HepG2 (cell line): ENCODE measurements at regions not wholly inside any gene's neighbourhood (a gene's known extent, or its start where the extent isn't known, plus 50 kb on each side); places are given as distances from the start of the nearest gene placed in this dataset.

Source experiments
- ATAC-seq: fragments of 200-7000 bp; cut with Tn5 transposase; 3 replicates; pipeline ENCODE4 v1.9.1; 2020; ENCODE audit warnings: mild to moderate bottlenecking, moderate library complexity
- BruUV-seq: library from RNA; stranded (reverse); fragments of 400-500 nt; replicated peaks from 2 replicates; lab custom pipeline; 2021; lab: Mats Ljungman, UMichigan
- CTCF ChIA-PET: fragments of 300-600 bp; formaldehyde crosslinking; extraction: SDS; loops from one replicate; lab custom pipeline; 2021; ENCODE audit warnings: low total read pairs, inconsistent platforms, low intra/inter-chr PET ratio; lab: Yijun Ruan, JAX
- POLR2A ChIA-PET: fragments of 350-600 bp; sonication (Branson Sonifier 250); formaldehyde crosslinking; loops from one replicate; lab custom pipeline; 2020; ENCODE audit warnings: antibody characterized with exemption, inconsistent platforms; lab: Yijun Ruan, JAX
- DNase-seq: peaks from one replicate; pipeline ENCODE4 v3.0.0-alpha.2; 2015; ENCODE audit warnings: low spot score
- FAIRE-seq: peaks from 3 replicates; lab custom pipeline; 2011; peaks lifted over from hg19 to GRCh38; lab: Jason Lieb, UNC
- H2AFZ ChIP-seq: one replicate; pipeline ENCODE4 v1.6.1; 2011; ENCODE audit warnings: low read length, inconsistent platforms
- H3K27ac ChIP-seq: fragments of 300-600 bp; 3 replicates; pipeline ENCODE4 v1.8.0; 2011; ENCODE audit warnings: mixed run types, mild to moderate bottlenecking, mixed read lengths, low read length, inconsistent platforms; ENCODE audit not compliant: insufficient read depth; ENCODE audit errors: extremely low read length
- H3K27me3 ChIP-seq, 2 experiments: fragments of 200-600 bp in 1 of 2; 2 replicates in 1 of 2; 3 replicates in 1 of 2; pipeline versions ENCODE4 v1.6.0 to v1.8.0; 2011; ENCODE audit warnings: low read length in 2 of 2, mild to moderate bottlenecking in 2 of 2, moderate library complexity in 2 of 2, inconsistent platforms in 1 of 2; ENCODE audit not compliant: insufficient read depth in 2 of 2, control insufficient read depth in 1 of 2
- H3K36me3 ChIP-seq, 2 experiments: fragments of 200-600 bp in 1 of 2; replicated peaks in 1 of 2; 2 replicates in 1 of 2; 3 replicates in 1 of 2; pipeline versions ENCODE4 v1.5.1 to v1.8.0; 2011; ENCODE audit warnings: low read length in 2 of 2, inconsistent platforms in 1 of 2; ENCODE audit not compliant: insufficient read depth in 2 of 2, control insufficient read depth in 1 of 2
- H3K4me1 ChIP-seq: 2 replicates; pipeline ENCODE4 v1.5.1; 2012; ENCODE audit warnings: low read length, inconsistent platforms; ENCODE audit not compliant: insufficient read depth
- H3K4me2 ChIP-seq: 2 replicates; pipeline ENCODE4 v1.6.0; 2011; ENCODE audit warnings: low read depth, low read length, inconsistent platforms
- H3K4me3 ChIP-seq, 3 experiments: fragments of 200-600 bp in 1 of 3; sonication (generic), shearing (Covaris generic) in 1 of 3; replicated peaks in 1 of 3; 2 replicates each; pipeline ENCODE4 v1.5.1; 2011 to 2016; ENCODE audit warnings: low read length in 3 of 3, inconsistent platforms in 2 of 3, low read depth in 2 of 3, mild to moderate bottlenecking in 2 of 3, control low read depth in 1 of 3, mixed read lengths in 1 of 3; ENCODE audit not compliant: insufficient read depth in 1 of 3
- H3K79me2 ChIP-seq: one replicate; pipeline ENCODE4 v1.6.1; 2011; ENCODE audit warnings: low read length, inconsistent platforms; ENCODE audit not compliant: insufficient read depth
- H3K9ac ChIP-seq: 2 replicates; pipeline ENCODE4 v1.6.0; 2011; ENCODE audit warnings: mild to moderate bottlenecking, low read depth, low read length, inconsistent platforms; ENCODE audit not compliant: insufficient read depth
- H3K9me3 ChIP-seq: 2 replicates; pipeline ENCODE4 v1.5.1; 2012; ENCODE audit warnings: mild to moderate bottlenecking, low read length
- H4K20me1 ChIP-seq: 2 replicates; pipeline ENCODE4 v1.6.0; 2011; ENCODE audit warnings: inconsistent platforms, mild to moderate bottlenecking, low read length, moderate library complexity; ENCODE audit not compliant: insufficient read depth
- CREB1 ChIP-seq, 2 experiments: fragments of 450-650 bp in 1 of 2; IDR thresholded peaks; 2 replicates each; pipeline ENCODE4 v1.6.1; 2016 to 2017; ENCODE audit warnings: control low read depth in 1 of 2, mild to moderate bottlenecking in 1 of 2, missing compliant biosample characterization in 1 of 2, missing genetic modification characterization in 1 of 2
- CREM ChIP-seq, 2 experiments: sonication (generic) in 1 of 2; formaldehyde crosslinking in 1 of 2; IDR thresholded peaks; 2 replicates each; pipeline versions ENCODE4 v1.4.0 to v1.6.1; 2016 to 2020; ENCODE audit warnings: antibody characterized with exemption in 1 of 2, mild to moderate bottlenecking in 1 of 2, missing genetic modification reagents in 1 of 2
- ELF1 ChIP-seq: sonication (generic); formaldehyde crosslinking; IDR thresholded peaks from 2 replicates; pipeline ENCODE4 v1.4.0; 2020; ENCODE audit warnings: missing genetic modification reagents
- GMEB2 ChIP-seq: IDR thresholded peaks from 2 replicates; pipeline ENCODE4 v1.6.1; 2016; ENCODE audit warnings: missing biosample characterization, missing genetic modification reagents, low read depth
- NR0B2 ChIP-seq: sonication (generic); formaldehyde crosslinking; IDR thresholded peaks from 2 replicates; pipeline ENCODE4 v1.4.0; 2020; ENCODE audit warnings: mild to moderate bottlenecking, missing genetic modification reagents
- PRPF4 ChIP-seq: fragments of 200-400 bp; formaldehyde crosslinking; IDR thresholded peaks from 2 replicates; pipeline ENCODE4 v1.6.1; 2016; ENCODE audit warnings: low read length, low read depth; ENCODE audit not compliant: poor library complexity, severe bottlenecking
- SNAI1 ChIP-seq: sonication (generic); formaldehyde crosslinking; IDR thresholded peaks from 2 replicates; pipeline ENCODE4 v1.5.0; 2020; ENCODE audit warnings: mild to moderate bottlenecking, missing genetic modification reagents, borderline replicate concordance
- TAF15 ChIP-seq: fragments of 200-400 bp; formaldehyde crosslinking; IDR thresholded peaks from one replicate; pipeline ENCODE4 v1.6.1; 2018; ENCODE audit warnings: mild to moderate bottlenecking, low read depth, low read length; ENCODE audit not compliant: poor library complexity, severe bottlenecking
- TRAFD1 ChIP-seq: sonication (generic); formaldehyde crosslinking; IDR thresholded peaks from 2 replicates; pipeline ENCODE4 v1.5.1; 2020; ENCODE audit warnings: missing genetic modification reagents, mild to moderate bottlenecking, borderline replicate concordance
- ZNF326 ChIP-seq: sonication (generic); formaldehyde crosslinking; IDR thresholded peaks from 2 replicates; pipeline ENCODE4 v1.4.0; 2020; ENCODE audit warnings: missing genetic modification reagents, borderline replicate concordance
- ZNF468 ChIP-seq: sonication (generic); formaldehyde crosslinking; IDR thresholded peaks from 2 replicates; pipeline ENCODE4 v1.8.0; 2022; ENCODE audit warnings: mild to moderate bottlenecking, moderate library complexity, missing genetic modification reagents
- ZNF790 ChIP-seq: sonication (generic); formaldehyde crosslinking; IDR thresholded peaks from 2 replicates; pipeline ENCODE4 v1.8.0; 2022; ENCODE audit warnings: missing genetic modification reagents, mild to moderate bottlenecking, borderline replicate concordance
- ZSCAN20 ChIP-seq: sonication (generic); formaldehyde crosslinking; IDR thresholded peaks from 2 replicates; pipeline ENCODE4 v1.4.0; 2020; ENCODE audit warnings: missing genetic modification reagents, mild to moderate bottlenecking, borderline replicate concordance
- WGBS: methylation state at CpG from one replicate; pipeline ENCODE4 v1.1.6; 2017; ENCODE audit warnings: low lambda C conversion rate; 5-methylcytosine and 5-hydroxymethylcytosine counted together
- in situ Hi-C: cut with HindIII; loops from 2 replicates; pipeline ENCODE4 v1.10.0; 2017; ENCODE audit warnings: low pct_unique_long_range_greater_than_20kb; ENCODE audit not compliant: extremely low pct_ligation_motif_present
- intact Hi-C: fragments of 100-400 bp; cut with micrococcal nuclease; formaldehyde crosslinking; loops from one replicate; pipeline ENCODE4 v1.10.0; 2022; ENCODE audit not compliant: unreplicated experiment
- TF ChIP-seq, protein P1 (sequence below): sonication (generic); formaldehyde crosslinking; IDR thresholded peaks from 2 replicates; pipeline ENCODE4 v1.5.0; 2020; ENCODE audit warnings: missing genetic modification reagents

DNA sequence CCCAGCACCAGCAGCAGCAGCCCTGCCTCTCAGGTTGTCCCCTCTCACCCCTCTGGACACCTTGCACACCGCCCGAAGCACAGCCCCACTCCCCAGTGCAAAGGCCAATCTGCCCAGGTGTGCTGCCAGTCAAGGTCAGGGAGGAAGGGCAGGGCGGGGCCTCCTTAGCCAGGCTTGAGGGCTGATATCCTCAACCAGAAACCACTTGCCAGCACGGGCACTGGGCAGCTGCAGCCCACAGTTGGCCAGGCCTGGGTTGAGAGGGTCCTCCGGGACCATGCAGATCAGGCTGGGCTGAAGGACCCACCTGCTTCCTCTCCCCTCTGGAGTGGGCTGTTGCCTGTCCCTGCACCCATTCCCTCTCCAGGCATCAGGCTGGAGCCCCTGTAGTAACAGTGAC, 588.3 kb downstream of the NPHP4 start:
- Histone ChIP-seq H3K9me3 (peaks cover 7% of the 10 kb centered on the region; the same call in 1 of the 2 replicates), H3K9ac (no peak overlapping the region), H3K27me3 (no peaks in the 10 kb centered on the region), H3K4me3 (no peak overlapping the region), H3K36me3 (no peaks in the 10 kb centered on the region), H3K79me2 (no peaks in the 10 kb centered on the region), H3K4me1 (no peaks in the 10 kb centered on the region), H3K27ac (no peak overlapping the region), H2AFZ (no peak overlapping the region), H4K20me1 (no peaks in the 10 kb centered on the region), H3K4me2 (no peak overlapping the region)
- no CpG with 5 or more reads among the region's 5 CpGs for WGBS
- ATAC-seq, result no peak; the same call in 2 of the 3 replicates
- CTCF ChIA-PET, result no interaction called here
- TF ChIP-seq CREB1 (IDR thresholded peaks at IDR 0.05), result no peak
- no peak for TF ChIP-seq CREB1 (CRISPR knock-in tag; IDR thresholded peaks at IDR 0.05)
- TF ChIP-seq ZSCAN20, result no peak
- TF ChIP-seq ELF1 (CRISPR knock-in tag), result no peak
- no peak for TF ChIP-seq CREM (IDR thresholded peaks at IDR 0.05)
- TF ChIP-seq CREM (CRISPR knock-in tag; IDR thresholded peaks at IDR 0.05), result no peak
- TF ChIP-seq, protein P1, sequence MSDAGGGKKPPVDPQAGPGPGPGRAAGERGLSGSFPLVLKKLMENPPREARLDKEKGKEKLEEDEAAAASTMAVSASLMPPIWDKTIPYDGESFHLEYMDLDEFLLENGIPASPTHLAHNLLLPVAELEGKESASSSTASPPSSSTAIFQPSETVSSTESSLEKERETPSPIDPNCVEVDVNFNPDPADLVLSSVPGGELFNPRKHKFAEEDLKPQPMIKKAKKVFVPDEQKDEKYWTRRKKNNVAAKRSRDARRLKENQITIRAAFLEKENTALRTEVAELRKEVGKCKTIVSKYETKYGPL (CRISPR knock-in tag), result no peak
- TF ChIP-seq SNAI1 (CRISPR knock-in tag), result no peak
- no peak for DNase-seq
- in situ Hi-C loops, result no loop called here
- intact Hi-C loops, result no loop called here
- no TSS peak for BruUV-seq
- no peak for FAIRE-seq
- POLR2A ChIA-PET, result no interaction called here

GRCh38 chr1:5402618-5403017, 589.6 kb downstream of the NPHP4 start:
- peaks cover 7% of the 10 kb centered on the region; the same call in 1 of the 2 replicates for H3K9me3 ChIP-seq
- DNase-seq (no peak), ATAC-seq (no peak), FAIRE-seq (no peak)
- H3K4me3 ChIP-seq, result no peak overlapping the region
- no peaks in the 10 kb centered on the region for H3K36me3 ChIP-seq
- in situ Hi-C loops, result no loop called here
- BruUV-seq, result no TSS peak
- intact Hi-C loops, result no loop called here
- ChIA-PET POLR2A (no interaction called here), CTCF (no interaction called here)
- H3K27me3 ChIP-seq, result no peaks in the 10 kb centered on the region
- H3K9ac ChIP-seq, result no peak overlapping the region
- no peak overlapping the region for H3K4me2 ChIP-seq
- H2AFZ ChIP-seq, result no peak overlapping the region
- H4K20me1 ChIP-seq, result no peaks in the 10 kb centered on the region
- WGBS, result 3% methylated on average over 5 of the region's 10 CpGs
- no peaks in the 10 kb centered on the region for H3K4me1 ChIP-seq
- H3K27ac ChIP-seq, result no peak overlapping the region
- no peaks in the 10 kb centered on the region for H3K79me2 ChIP-seq
- TF ChIP-seq NR0B2 (CRISPR knock-in tag) (no peak), ZNF326 (CRISPR knock-in tag) (no peak), TRAFD1 (CRISPR knock-in tag) (no peak), TAF15 (no peak), GMEB2 (CRISPR knock-in tag) (no peak), ZNF468 (no peak), PRPF4 (no peak), ZNF790 (CRISPR knock-in tag) (no peak)
